ENCODE measurements at regions not wholly inside any gene's neighbourhood (a gene's known extent, or its start where the extent isn't known, plus 50 kb on each side); places are given as distances from the start of the nearest gene placed in this dataset.

DNA sequence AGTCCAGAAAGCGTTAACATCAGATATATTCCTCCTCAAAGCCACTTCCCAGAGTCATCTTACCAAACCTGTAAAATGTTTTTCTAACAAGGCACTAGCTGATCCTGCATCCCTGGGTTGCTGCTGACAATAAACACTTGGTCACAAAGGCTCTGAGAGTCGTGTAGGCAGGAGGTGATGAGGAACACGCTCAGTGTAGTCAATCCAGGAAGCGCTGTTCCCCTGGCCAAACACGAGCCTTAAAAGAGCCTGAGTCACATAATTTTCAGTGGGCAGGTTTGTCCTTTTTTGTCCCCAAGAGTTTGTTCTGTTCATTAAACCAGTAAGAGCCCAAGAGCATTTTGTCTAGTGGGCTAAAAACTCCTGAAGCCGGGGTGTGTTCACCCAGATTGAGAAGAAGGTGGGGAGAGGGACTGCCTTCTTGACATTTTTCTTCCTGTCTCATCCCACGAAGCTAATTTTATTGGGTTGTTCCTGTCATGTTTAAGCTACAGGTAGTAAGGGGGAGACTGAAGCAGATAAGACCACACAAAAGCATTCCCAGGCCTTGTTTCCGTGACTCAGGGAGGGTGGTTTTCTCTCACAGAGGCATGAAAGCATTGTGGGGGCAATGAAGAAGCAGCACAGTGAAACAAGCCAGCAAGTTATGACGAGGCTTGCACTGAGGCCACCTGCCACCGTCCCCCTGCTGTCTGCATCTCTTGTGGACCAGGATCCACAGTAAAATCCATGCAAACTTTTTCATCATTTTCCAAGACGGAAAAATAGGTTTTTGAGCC is 73.7 kb downstream of the FOXB1 start:
- TF ChIP-seq, protein P1, sequence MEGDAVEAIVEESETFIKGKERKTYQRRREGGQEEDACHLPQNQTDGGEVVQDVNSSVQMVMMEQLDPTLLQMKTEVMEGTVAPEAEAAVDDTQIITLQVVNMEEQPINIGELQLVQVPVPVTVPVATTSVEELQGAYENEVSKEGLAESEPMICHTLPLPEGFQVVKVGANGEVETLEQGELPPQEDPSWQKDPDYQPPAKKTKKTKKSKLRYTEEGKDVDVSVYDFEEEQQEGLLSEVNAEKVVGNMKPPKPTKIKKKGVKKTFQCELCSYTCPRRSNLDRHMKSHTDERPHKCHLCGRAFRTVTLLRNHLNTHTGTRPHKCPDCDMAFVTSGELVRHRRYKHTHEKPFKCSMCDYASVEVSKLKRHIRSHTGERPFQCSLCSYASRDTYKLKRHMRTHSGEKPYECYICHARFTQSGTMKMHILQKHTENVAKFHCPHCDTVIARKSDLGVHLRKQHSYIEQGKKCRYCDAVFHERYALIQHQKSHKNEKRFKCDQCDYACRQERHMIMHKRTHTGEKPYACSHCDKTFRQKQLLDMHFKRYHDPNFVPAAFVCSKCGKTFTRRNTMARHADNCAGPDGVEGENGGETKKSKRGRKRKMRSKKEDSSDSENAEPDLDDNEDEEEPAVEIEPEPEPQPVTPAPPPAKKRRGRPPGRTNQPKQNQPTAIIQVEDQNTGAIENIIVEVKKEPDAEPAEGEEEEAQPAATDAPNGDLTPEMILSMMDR (conservative IDR thresholded peaks at IDR 0.05; ENCODE audit: low read depth, low read length) = no peak
- TF ChIP-seq EZH2 (IDR thresholded peaks at IDR 0.05; ENCODE audit: low read length, unreplicated experiment) = no peak

Data from PC-3 (cell line).